Neural cell (in vitro differentiated cells): ENCODE measurements at regions not wholly inside any gene's neighbourhood (a gene's known extent, or its start where the extent isn't known, plus 50 kb on each side); places are given as distances from the start of the nearest gene placed in this dataset.

Source experiments
- EP300 ChIP-seq: fragments of 450-650 bp; conservative IDR thresholded peaks from 2 replicates; pipeline ENCODE4 v1.6.1; 2014; ENCODE audit warnings: antibody characterized with exemption, mild to moderate bottlenecking, moderate library complexity; ENCODE audit not compliant: poor library complexity, severe bottlenecking
- POLR2AphosphoS5 ChIP-seq: IDR thresholded peaks from 2 replicates; pipeline ENCODE4 v1.6.1; 2012
- TF ChIP-seq, protein P1 (sequence below): fragments of 450-650 bp; IDR thresholded peaks from 2 replicates; pipeline ENCODE4 v1.5.1; 2014; ENCODE audit warnings: antibody characterized with exemption, mild to moderate bottlenecking, moderate library complexity; ENCODE audit not compliant: poor library complexity, severe bottlenecking
- TF ChIP-seq, protein P2 (sequence below): IDR thresholded peaks from 2 replicates; pipeline ENCODE4 v1.6.1; 2012; ENCODE audit warnings: borderline replicate concordance

DNA sequence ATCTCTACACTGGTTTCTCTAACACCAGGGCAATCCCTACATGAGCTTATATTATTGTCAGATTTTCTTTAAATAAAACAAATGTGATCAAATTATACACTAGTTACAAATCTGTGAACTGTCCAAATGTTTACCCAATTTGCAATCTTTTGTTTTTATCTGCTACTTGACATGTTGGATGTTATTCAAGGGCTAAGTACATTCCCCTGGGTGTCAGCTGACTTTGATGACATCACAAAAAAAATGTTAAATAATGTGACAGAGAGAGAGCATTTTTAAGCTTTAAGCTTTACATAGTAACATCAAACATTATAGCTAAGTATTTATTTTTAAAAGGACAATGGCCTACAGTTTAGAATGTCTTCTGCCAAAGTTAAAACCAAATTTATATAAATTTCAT is 431.3 kb upstream of the PKN2 start:
- TF ChIP-seq POLR2AphosphoS5 = no peak
- TF ChIP-seq, protein P1, sequence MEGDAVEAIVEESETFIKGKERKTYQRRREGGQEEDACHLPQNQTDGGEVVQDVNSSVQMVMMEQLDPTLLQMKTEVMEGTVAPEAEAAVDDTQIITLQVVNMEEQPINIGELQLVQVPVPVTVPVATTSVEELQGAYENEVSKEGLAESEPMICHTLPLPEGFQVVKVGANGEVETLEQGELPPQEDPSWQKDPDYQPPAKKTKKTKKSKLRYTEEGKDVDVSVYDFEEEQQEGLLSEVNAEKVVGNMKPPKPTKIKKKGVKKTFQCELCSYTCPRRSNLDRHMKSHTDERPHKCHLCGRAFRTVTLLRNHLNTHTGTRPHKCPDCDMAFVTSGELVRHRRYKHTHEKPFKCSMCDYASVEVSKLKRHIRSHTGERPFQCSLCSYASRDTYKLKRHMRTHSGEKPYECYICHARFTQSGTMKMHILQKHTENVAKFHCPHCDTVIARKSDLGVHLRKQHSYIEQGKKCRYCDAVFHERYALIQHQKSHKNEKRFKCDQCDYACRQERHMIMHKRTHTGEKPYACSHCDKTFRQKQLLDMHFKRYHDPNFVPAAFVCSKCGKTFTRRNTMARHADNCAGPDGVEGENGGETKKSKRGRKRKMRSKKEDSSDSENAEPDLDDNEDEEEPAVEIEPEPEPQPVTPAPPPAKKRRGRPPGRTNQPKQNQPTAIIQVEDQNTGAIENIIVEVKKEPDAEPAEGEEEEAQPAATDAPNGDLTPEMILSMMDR = no peak
- TF ChIP-seq, protein P2, sequence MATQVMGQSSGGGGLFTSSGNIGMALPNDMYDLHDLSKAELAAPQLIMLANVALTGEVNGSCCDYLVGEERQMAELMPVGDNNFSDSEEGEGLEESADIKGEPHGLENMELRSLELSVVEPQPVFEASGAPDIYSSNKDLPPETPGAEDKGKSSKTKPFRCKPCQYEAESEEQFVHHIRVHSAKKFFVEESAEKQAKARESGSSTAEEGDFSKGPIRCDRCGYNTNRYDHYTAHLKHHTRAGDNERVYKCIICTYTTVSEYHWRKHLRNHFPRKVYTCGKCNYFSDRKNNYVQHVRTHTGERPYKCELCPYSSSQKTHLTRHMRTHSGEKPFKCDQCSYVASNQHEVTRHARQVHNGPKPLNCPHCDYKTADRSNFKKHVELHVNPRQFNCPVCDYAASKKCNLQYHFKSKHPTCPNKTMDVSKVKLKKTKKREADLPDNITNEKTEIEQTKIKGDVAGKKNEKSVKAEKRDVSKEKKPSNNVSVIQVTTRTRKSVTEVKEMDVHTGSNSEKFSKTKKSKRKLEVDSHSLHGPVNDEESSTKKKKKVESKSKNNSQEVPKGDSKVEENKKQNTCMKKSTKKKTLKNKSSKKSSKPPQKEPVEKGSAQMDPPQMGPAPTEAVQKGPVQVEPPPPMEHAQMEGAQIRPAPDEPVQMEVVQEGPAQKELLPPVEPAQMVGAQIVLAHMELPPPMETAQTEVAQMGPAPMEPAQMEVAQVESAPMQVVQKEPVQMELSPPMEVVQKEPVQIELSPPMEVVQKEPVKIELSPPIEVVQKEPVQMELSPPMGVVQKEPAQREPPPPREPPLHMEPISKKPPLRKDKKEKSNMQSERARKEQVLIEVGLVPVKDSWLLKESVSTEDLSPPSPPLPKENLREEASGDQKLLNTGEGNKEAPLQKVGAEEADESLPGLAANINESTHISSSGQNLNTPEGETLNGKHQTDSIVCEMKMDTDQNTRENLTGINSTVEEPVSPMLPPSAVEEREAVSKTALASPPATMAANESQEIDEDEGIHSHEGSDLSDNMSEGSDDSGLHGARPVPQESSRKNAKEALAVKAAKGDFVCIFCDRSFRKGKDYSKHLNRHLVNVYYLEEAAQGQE = no peak
- no peak for TF ChIP-seq EP300
